B cell (primary cell): ENCODE measurements at regions not wholly inside any gene's neighbourhood (a gene's known extent, or its start where the extent isn't known, plus 50 kb on each side); places are given as distances from the start of the nearest gene placed in this dataset.

Experiments
- ATAC-seq: fragments of 200-7000 bp; cut with Tn5 transposase; one replicate; pipeline ENCODE4 v1.10.0; 2021; ENCODE audit warnings: low read depth, mild to moderate bottlenecking, moderate number of reproducible peaks, moderate library complexity
- CTCF ChIA-PET: fragments of 350-600 bp; sonication (Branson Sonifier 250); formaldehyde crosslinking; loops from one replicate; lab custom pipeline; 2021; ENCODE audit warnings: antibody characterized with exemption, inconsistent platforms; lab: Charles Lee
- POLR2A ChIA-PET: fragments of 350-600 bp; sonication (Branson Sonifier 250); formaldehyde crosslinking; loops from one replicate; lab custom pipeline; 2021; ENCODE audit warnings: antibody characterized with exemption; lab: Charles Lee
- DNase-seq: peaks from one replicate; pipeline ENCODE4 v3.0.0; 2013
- H2AFZ ChIP-seq: 2 replicates; pipeline ENCODE4 v1.6.1; 2012; ENCODE audit warnings: mild to moderate bottlenecking, low read depth, low read length; ENCODE audit not compliant: insufficient read depth, poor library complexity, severe bottlenecking
- H3K27ac ChIP-seq, 2 donors: 1 replicate in 1 of 2; 2 replicates in 1 of 2; pipeline ENCODE4 v1.5.1; 2012 to 2013; ENCODE audit warnings: low read length in 2 of 2, mild to moderate bottlenecking in 2 of 2, moderate library complexity in 1 of 2
- H3K27me3 ChIP-seq, 4 experiments: fragments of 200-600 bp in 1 of 4; sonication (generic) in 1 of 4; replicated peaks in 1 of 4; 1 replicate in 2 of 4; 2 replicates in 2 of 4; pipeline versions ENCODE4 v1.6.1 to v1.7.0; 2013 to 2016; ENCODE audit warnings: low read length in 3 of 4, mild to moderate bottlenecking in 2 of 4, mixed read lengths in 1 of 4, moderate library complexity in 1 of 4; ENCODE audit not compliant: insufficient read depth in 4 of 4, control insufficient read depth in 3 of 4; ENCODE audit errors: control extremely low read depth in 1 of 4
- H3K36me3 ChIP-seq, 2 experiments: replicated peaks in 1 of 2; 1 replicate in 1 of 2; 2 replicates in 1 of 2; pipeline versions ENCODE4 v1.6.1 to v1.7.1; 2013; ENCODE audit warnings: low read length in 1 of 2; ENCODE audit not compliant: insufficient read depth in 2 of 2, control insufficient read depth in 1 of 2; ENCODE audit errors: control extremely low read depth in 1 of 2, extremely low read depth in 1 of 2
- H3K4me1 ChIP-seq, 2 donors: fragments of 200-600 bp in 1 of 2; sonication (generic) in 1 of 2; 1 replicate in 1 of 2; 2 replicates in 1 of 2; pipeline versions ENCODE4 v1.5.1 to v1.6.1; 2013 to 2017; ENCODE audit warnings: low read length in 2 of 2; ENCODE audit not compliant: control insufficient read depth in 2 of 2, insufficient read depth in 2 of 2
- H3K4me2 ChIP-seq: replicated peaks from 2 replicates; pipeline ENCODE3; 2012; ENCODE audit warnings: mild to moderate bottlenecking, low read depth, low read length; ENCODE audit not compliant: poor library complexity, severe bottlenecking
- H3K4me3 ChIP-seq, 5 experiments: fragments of 200-600 bp in 1 of 5; sonication (generic) in 1 of 5; 1 replicate in 3 of 5; 2 replicates in 2 of 5; pipeline versions ENCODE4 v1.5.1 to v1.7.0; 2011 to 2016; ENCODE audit warnings: low read length in 4 of 5, mild to moderate bottlenecking in 4 of 5, low read depth in 2 of 5, control low read depth in 1 of 5, moderate library complexity in 1 of 5; ENCODE audit not compliant: insufficient read depth in 1 of 5; ENCODE audit errors: control extremely low read depth in 1 of 5, extremely low read depth in 1 of 5
- H3K79me2 ChIP-seq: fragments of 200-600 bp; sonication (generic); one replicate; pipeline ENCODE4 v1.6.0; 2016; ENCODE audit warnings: low read length; ENCODE audit not compliant: control insufficient read depth, insufficient read depth
- H3K9ac ChIP-seq: fragments of 200-600 bp; sonication (generic); 2 replicates; pipeline ENCODE4 v1.6.1; 2017; ENCODE audit warnings: mild to moderate bottlenecking, low read length, moderate library complexity
- H3K9me3 ChIP-seq, 3 donors: one replicate each; pipeline versions ENCODE4 v1.6.1 to v1.7.1; 2013; ENCODE audit warnings: low read length in 2 of 3; ENCODE audit not compliant: control insufficient read depth in 2 of 3, insufficient read depth in 1 of 3; ENCODE audit errors: control extremely low read depth in 1 of 3
- H4K20me1 ChIP-seq: 2 replicates; pipeline ENCODE4 v1.6.0; 2012; ENCODE audit warnings: mild to moderate bottlenecking, low read length; ENCODE audit not compliant: insufficient read depth, control insufficient read depth, poor library complexity, severe bottlenecking
- H3K27ac Mint-ChIP-seq: one replicate; pipeline ENCODE4 v1.8.0; 2021; ENCODE audit warnings: mixed read lengths
- H3K27me3 Mint-ChIP-seq: one replicate; pipeline ENCODE4 v1.8.0; 2021; ENCODE audit warnings: mixed read lengths
- H3K4me1 Mint-ChIP-seq: one replicate; pipeline ENCODE4 v1.8.0; 2021; ENCODE audit warnings: mixed read lengths
- H3K4me3 Mint-ChIP-seq: one replicate; pipeline ENCODE4 v1.8.0; 2021; ENCODE audit warnings: mixed read lengths
- H3K9me3 Mint-ChIP-seq: one replicate; pipeline ENCODE4 v1.8.0; 2022; ENCODE audit warnings: mixed read lengths; ENCODE audit not compliant: insufficient read depth
- EZH2 ChIP-seq: IDR thresholded peaks from 2 replicates; pipeline ENCODE4 v1.6.1; 2012; ENCODE audit warnings: borderline replicate concordance, low read depth, mild to moderate bottlenecking, moderate library complexity, low read length; ENCODE audit not compliant: insufficient read depth, poor library complexity, severe bottlenecking
- WGBS: methylation state at CpG from one replicate; pipeline ENCODE4 v1.1.5; 2013; ENCODE audit warnings: missing lambda C conversion rate; ENCODE audit not compliant: insufficient coverage; 5-methylcytosine and 5-hydroxymethylcytosine counted together
- intact Hi-C: fragments of 100-400 bp; cut with micrococcal nuclease; formaldehyde crosslinking; loops from one replicate; pipeline ENCODE4 v1.10.0; 2022
- TF ChIP-seq, protein P1 (sequence below): fragments of 200-600 bp; IDR thresholded peaks from one replicate; pipeline ENCODE4 v1.8.0; 2022; ENCODE audit warnings: antibody characterized with exemption, mild to moderate bottlenecking

DNA sequence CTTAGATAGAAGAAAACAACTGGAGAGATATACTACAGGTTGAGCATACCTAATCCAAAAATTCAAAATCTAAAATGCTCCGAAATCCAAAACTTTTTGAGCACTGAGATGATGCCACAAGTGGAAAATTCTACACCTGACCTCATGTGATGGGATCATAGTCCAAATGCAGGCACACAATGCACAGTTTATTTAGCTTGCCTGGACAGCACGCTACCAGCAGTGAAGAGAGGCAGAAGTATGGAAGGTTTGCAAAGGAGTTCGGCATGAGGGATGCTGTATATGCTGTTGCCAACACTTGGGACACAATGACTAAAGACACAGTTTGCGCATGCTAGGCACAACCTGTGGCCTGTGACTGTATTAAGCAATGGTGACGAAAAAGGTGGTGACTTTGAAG is 58.1 kb upstream of the CAND1 start:
- Histone ChIP-seq H3K4me1 (no peaks in the 10 kb centered on the region), H3K27me3 (peaks cover 0 to 17% (median 0%) of the 10 kb centered on the region in 4 experiments), H4K20me1 (no peaks in the 10 kb centered on the region), H3K79me2 (no peaks in the 10 kb centered on the region), H3K36me3 (no peaks in the 10 kb centered on the region), H3K9me3 (no peaks in the 10 kb centered on the region), H3K4me2 (no peak overlapping the region), H3K9ac (no peak overlapping the region), H3K27ac (no peak overlapping the region), H3K4me3 (no peak overlapping the region), H2AFZ (no peak overlapping the region)
- ATAC-seq (no peak), DNase-seq (no peak)
- intact Hi-C loops: no loop called here
- H3K9me3 Mint-ChIP-seq: no peaks in the 10 kb centered on the region
- no peak overlapping the region for H3K27ac Mint-ChIP-seq
- CTCF ChIA-PET: interaction anchor here (0.7 kb wide), 1 partner anchor 50 kb away, joined by 4 read pairs; no protein-coding TSS in a partner anchor
- TF ChIP-seq, protein P1, sequence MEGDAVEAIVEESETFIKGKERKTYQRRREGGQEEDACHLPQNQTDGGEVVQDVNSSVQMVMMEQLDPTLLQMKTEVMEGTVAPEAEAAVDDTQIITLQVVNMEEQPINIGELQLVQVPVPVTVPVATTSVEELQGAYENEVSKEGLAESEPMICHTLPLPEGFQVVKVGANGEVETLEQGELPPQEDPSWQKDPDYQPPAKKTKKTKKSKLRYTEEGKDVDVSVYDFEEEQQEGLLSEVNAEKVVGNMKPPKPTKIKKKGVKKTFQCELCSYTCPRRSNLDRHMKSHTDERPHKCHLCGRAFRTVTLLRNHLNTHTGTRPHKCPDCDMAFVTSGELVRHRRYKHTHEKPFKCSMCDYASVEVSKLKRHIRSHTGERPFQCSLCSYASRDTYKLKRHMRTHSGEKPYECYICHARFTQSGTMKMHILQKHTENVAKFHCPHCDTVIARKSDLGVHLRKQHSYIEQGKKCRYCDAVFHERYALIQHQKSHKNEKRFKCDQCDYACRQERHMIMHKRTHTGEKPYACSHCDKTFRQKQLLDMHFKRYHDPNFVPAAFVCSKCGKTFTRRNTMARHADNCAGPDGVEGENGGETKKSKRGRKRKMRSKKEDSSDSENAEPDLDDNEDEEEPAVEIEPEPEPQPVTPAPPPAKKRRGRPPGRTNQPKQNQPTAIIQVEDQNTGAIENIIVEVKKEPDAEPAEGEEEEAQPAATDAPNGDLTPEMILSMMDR: no peak
- TF ChIP-seq EZH2: no peak
- H3K4me3 Mint-ChIP-seq: no peak overlapping the region
- POLR2A ChIA-PET: no interaction called here
- H3K27me3 Mint-ChIP-seq: peaks cover 28% of the 10 kb centered on the region
- no peaks in the 10 kb centered on the region for H3K4me1 Mint-ChIP-seq
- 95% methylated on average over 5 of the region's 5 CpGs for WGBS

- Histone ChIP-seq H3K9me3 (no peaks in the 10 kb centered on the region), H4K20me1 (no peaks in the 10 kb centered on the region), H3K36me3 (no peaks in the 10 kb centered on the region), H3K27ac (no peak overlapping the region), H2AFZ (no peak overlapping the region), H3K4me3 (no peak overlapping the region), H3K4me1 (no peaks in the 10 kb centered on the region), H3K4me2 (no peak overlapping the region), H3K79me2 (no peaks in the 10 kb centered on the region), H3K9ac (no peak overlapping the region), H3K27me3 (peaks cover 0 to 17% (median 0%) of the 10 kb centered on the region in 4 experiments)
- ATAC-seq: no peak
- H3K27ac Mint-ChIP-seq: no peak overlapping the region
- intact Hi-C loops: no loop called here
- 69% methylated on average over 2 of the region's 2 CpGs for WGBS
- TF ChIP-seq, protein P1: no peak
- no peak for TF ChIP-seq EZH2
- no peak for DNase-seq
- no peaks in the 10 kb centered on the region for H3K9me3 Mint-ChIP-seq
- ChIA-PET CTCF (no interaction called here), POLR2A (no interaction called here)
- peaks cover 26% of the 10 kb centered on the region for H3K27me3 Mint-ChIP-seq
- no peak overlapping the region for H3K4me3 Mint-ChIP-seq
- no peaks in the 10 kb centered on the region for H3K4me1 Mint-ChIP-seq
Observed at GRCh38 chr12:67211494-67211893, 57.7 kb upstream of the CAND1 start.
